GM19025 (cell line): ENCODE measurements at regions not wholly inside any gene's neighbourhood (a gene's known extent, or its start where the extent isn't known, plus 50 kb on each side); places are given as distances from the start of the nearest gene placed in this dataset.
"Not testable (repeated sequence)": the region's sequence is repeated elsewhere in the genome, so short reads cannot be mapped to it uniquely, and the experiment has no call there.

ENCODE experiments used
- ATAC-seq: cut with Tn5 transposase; IDR thresholded peaks from one replicate; pipeline ENCODE4 v1.9.1; 2021; ENCODE audit warnings: mild to moderate bottlenecking, low read depth, moderate library complexity; ENCODE audit not compliant: unreplicated experiment

DNA sequence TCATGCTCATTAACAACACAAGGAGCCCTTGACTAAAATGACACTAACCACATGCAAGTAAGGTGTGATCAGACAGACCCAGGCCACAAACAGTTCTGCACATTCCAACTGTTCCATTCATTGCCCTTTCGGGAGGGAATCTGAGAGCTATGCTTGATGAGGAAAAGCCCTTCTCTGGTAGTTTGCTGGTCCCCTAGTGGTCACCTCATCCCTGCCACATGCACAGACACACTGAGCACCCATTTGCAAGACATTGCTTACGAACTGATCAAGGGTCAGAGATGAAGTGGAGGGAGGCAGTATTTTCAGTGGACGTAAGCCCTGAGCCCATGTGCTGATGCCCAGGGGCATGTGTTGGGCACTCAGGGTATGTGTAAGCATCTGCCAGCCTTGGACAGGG is 220.9 kb downstream of the VAPA start:
- not testable (repeated sequence) for ATAC-seq

DNA sequence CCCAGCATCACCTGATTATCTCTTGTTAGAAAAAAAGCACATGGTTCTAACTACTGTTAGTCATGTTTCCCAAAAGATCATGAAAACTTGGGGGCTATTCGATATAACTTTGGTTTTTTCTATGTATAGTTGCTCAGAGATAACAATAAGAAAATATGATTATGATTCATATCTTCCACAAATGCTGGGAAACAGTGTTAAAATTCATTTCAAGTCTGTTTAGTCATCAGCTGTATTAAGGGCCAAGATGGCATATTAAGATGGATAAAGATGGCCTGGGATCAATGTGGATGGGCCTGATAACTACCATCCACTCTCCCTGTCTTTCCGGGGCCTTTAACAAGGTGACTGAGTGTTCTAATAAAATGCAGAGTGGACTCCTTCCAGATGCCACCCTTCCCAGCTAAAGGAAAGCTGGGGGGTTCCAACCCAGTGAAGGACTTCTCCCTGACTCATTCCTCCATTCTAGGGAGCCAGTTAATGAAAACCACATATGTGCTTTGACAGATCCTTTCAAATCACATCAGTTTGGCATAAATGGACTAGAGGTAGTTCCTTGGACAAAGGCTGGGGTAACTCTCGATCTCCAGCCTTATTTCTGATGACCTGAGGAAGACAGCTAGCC is 221.6 kb downstream of the VAPA start:
- no peak for ATAC-seq

DNA sequence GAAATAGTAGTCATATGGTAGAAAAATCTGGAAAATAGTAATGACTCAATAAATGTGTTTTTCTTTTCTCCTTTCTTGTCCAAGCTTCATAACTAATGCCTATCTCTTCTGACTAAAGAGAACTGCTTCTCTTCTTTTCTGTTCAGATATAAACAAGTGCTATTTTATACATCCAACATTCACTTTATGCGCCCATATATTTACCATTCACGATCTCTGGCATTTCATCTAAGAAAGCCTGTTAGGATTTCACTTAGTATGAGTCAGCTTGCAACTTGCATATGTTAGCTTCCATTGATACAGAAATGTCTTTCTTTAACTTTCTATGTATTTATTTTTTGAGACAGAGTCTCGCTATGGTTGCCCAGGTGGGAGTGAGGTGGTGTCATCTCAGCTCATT is 224.9 kb downstream of the VAPA start:
- ATAC-seq = no peak

DNA sequence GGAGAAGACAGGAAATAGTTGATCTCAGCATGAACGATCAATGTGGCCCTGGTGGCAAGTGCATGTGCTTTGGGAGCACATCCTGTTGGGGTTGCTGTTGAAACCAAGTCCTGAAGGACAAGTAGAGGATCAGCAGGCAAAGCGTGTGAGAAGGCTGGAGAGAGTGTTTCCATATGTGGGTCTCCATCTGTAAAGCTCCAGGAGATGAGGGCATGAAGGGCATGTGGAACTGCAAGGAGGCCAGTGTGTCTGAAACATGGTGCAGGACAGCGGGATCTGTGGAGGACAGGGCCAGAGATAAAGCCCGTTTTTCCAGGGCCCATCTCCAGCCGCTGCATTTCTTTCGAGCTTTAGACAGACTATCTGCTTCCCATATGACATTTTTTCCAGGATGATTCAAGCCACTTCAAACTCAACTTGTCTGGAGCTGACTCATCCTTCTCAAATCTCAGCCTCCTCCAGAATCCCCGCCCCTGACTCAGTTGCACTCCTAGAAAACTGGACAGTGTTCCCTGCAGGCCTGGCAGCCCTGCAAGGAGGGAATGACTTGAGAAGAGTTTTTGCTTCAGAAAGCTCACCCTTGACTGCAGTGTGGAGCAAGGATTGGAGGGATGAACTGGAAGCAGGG is 226.1 kb downstream of the VAPA start:
- no peak for ATAC-seq

DNA sequence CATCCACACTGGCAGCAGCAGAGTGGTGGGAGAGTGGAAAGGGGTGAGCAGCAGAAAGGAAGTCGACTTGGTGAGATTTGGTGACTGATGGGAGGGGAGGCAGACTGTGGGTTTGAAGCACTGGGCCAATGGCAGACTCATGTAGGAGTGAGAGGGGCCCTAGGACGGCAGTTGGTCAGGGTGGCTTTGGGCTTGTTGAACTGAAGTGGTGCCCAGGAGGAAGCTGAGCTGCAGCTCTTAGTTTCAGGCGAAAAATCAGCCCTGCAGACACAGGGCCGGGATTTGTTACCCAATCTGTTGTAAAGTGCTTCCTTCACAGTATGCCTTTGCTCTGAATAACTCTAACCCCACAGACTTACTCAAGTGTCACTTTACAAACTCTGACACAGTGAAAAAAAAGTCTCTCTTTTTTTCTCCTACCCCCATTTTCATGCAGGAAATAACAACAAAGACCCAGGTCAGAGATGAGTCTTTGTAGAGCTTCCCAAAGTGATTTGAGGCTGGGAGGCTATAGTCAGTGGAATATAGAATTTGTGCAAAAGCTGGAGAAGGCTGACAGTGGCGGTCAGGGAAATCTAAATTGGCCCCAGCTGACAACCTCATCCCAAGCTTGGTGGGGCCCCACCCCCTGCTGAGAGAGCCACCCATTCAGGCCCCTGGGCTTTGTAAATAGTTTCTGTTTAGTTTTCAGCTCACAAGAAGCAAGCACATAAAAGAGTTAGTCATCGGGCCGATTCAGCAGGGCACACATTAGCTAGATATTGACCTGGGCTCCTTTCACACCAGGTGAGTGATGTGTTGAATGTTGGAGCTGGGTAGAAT is 226.9 kb downstream of the VAPA start:
- no peak for ATAC-seq

DNA sequence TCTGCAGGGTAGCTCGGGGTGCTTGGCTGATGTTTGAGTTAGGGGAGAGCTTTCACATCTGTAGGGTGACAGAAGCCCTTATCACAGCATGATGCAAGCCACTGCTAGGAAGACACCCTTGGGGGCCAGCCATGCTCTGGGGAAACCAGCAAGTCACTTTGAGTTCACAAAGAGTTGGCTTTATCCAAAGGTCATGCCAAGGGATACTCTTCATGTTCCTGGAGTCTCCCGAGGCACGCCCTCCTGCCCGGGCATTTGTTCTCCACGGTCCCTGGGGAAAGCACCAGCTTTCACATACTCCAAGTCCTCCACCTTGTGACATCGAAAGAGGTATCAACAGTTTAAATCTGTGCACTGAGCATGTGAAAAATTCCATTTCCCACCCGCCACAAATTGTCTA is 227.7 kb downstream of the VAPA start:
- ATAC-seq = no peak

DNA sequence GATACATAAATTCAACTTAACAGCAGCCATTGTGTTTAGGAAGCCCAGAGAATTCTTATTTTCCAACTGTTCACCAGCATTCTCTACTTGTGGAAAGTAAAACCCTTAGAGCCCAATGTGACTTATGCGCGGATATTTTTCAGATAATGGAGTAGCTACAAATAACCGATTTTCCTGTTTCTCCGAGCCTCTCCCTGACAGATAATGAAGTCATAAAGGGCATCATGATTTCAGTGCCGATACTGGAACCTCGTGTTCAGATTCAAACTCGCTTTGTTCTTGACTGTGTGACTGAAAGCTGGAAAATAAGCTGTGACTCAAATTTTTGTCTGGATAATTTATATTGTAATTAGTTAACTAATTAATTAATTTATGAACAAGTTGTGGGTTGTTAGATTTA is 228.2 kb downstream of the VAPA start:
- ATAC-seq = no peak

DNA sequence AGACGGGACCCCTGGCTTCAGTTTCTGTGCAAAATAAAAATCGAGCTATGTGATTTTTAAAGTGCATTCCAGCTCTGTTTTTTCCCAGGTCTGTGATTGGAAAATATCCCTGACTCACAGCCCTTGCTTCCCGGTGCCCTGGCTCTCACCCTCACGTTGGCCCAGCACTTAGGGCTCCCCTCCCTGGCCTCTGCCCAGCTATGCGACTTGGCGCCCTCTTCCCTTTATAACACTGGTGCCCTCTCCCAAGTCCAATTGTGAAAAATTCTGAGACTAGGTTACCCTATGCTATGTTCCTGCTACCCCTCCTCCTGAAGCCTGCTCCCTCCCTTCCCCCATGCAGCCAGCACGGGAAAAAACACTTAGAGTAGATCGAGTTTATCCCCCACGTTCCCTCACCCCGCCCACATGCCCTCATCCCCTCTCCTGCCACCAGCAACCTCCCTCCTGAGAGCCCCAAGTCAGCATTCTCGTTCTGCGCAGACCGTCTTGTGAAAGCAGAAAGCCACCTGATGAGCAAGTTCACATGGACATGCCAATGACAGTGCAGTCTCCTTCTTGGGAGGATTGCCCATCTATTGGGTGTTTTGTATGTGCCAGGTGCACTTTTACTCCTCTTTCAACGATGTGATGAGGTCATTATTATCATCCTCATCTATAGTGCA is 228.8 kb downstream of the VAPA start:
- no peak for ATAC-seq

DNA sequence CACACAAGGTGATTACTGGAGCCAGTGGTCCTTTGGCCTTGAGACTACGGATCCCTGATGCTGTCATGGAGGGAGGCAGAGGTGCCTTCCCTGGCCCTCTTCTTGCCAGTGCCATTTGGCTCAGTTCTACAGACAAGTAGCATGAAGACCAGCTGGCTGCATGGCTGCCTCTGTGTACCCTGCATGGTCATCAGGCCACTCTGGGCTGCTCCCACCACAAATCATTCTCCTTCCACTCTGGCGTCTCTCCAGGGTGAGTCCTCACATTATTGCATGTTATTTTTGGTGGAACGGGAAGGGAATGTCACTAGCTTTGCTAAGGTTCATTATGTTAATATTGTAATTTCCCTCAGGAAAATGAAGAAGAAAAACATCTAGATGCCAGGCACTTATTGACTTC is 229.8 kb downstream of the VAPA start:
- no peak for ATAC-seq

DNA sequence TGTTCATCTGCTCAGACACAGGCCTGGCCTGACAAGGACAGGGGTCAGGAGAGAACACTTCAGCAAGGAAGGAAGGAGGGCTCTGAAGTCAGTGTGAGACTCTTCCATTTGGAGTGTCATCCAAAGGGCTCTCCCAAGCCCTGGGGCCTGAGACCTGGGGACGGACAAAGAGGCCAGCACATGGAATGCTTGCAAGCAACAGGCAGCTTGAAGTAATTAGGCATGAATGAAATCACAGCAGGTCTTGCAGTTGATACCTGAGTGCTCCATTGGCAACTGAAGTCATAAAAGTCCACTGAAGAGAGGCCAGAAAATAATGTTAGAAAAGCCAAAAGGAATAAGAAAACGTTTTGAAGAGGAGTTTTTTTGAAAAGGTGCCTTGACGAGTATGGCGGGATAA is 231.7 kb downstream of the VAPA start:
- no peak for ATAC-seq

DNA sequence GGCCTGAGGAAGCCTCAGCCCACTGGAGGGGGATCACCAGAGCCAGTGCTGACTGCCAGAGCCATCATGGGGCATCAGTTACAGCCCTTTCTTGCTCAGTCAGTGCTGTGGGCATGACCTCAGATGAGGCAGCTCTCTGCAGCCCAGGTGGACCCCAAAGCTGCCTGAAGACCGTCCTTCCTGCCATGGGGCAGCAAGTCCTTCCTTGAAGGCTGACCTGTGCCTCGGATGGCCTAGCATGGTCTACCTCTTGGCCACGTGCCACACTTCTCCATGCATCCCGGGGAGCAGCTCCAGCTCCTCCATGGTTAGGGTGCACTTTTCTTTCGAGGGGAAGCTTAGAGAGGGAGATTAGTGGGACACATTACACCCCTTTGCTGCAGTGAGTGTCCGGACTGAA is 233.4 kb downstream of the VAPA start:
- no peak for ATAC-seq

DNA sequence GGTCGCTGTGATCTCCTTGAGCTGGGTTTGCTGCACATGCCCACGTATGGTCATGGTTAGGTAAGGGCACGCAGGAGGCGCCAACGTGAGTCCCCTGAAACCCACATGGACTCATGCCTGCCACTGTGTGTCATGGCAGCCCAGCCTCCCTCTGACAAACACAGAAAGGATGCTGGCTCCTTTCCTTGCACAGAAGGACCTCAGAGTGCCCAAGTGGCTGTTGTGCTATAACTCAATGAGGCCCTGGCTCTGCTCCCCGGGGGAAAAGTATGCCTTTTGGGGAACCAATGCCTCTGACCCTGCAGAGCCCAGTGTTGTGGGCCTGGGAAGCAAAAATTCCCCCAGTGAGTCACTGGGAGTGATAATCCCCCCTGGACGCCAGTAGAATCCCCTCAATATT is 233.9 kb downstream of the VAPA start:
- no peak for ATAC-seq

DNA sequence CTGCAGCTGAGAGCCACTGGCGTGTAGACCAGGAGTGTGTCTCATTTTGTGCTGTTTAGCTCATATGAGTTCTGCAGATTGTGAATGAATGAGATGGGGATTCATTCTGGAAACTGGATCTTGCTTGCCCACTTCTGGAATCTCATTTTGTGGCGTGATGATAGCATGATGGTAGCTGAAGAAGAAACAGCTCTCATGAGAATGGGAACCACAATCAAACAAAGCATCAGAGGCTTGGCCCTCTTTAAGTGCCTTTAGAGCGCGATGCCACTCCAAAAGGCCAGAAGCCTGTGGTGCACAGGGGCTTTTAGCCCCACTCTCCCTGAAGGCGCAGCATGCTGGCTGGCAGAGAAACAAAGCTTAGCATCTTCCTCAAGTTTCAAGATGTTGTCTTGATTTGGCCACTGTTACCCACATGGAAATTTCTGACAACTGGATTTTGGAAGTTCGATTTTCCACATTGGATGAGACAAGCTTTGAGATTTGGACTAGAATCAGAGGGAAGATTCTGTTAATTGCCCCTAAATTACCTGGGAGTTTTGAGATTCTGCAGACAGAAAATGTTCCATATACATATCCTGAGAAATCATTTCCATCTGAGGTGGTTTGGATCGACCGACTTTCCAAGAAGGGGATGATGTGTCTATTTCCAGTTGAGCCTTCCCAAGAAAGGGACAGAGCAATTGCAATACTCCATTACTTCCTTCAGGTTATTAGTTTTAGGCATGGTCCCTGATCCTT is 234.5 kb downstream of the VAPA start:
- no peak for ATAC-seq

DNA sequence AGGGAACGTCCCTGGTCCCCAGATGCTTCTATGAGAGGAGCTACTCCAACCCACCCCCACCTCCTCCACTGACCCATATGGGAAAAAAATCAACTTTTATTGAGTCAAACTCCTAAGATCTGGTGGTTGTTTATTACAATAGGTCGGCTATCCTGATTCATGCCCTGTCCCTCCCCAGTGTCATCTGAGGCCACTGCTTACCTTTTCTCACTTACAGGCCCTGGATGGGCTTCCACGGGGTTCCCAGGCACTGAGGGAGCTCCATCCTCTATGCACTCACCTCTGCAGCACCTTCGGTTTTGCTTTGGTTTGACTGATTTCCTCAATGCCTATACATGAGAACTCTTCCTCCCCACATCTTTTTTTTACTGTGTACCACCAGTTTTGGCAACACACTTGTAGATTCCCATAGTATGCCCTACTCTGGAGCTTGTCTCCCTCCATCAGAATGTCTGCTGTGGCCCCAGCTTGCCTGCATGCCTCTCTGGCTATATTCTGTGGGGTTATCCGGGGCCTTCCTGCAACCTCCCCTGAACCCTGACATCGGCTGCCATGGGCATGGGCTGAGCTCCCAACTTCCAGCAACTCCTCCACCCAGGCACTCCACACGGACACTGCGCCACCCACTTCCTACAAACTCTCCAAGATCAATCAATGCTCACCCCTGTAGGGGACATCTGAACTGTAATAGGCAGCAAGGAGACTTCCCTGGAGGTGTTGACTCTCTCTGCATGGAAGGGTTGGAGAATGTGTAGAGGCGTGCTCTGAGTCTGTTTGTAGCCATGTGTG is 236.1 kb downstream of the VAPA start:
- ATAC-seq = no peak

DNA sequence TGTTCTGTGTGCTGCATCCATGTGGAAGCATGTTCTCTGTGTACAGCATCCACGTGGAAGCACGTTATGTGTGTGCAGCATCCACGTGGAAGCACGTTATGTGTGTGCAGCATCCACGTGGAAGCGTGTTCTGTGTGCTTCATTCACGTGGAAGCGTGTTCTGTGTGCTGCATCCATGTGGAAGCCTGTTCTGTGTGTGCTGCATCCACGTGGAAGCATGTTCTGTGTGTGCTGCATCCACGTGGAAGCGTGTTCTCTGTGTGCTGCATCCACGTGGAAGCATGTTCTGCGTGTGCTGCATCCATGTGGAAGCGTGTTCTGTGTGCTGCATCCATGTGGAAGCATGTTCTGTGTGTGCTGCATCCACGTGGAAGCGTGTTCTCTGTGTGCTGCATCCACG is 236.8 kb downstream of the VAPA start:
- not testable (repeated sequence) for ATAC-seq

DNA sequence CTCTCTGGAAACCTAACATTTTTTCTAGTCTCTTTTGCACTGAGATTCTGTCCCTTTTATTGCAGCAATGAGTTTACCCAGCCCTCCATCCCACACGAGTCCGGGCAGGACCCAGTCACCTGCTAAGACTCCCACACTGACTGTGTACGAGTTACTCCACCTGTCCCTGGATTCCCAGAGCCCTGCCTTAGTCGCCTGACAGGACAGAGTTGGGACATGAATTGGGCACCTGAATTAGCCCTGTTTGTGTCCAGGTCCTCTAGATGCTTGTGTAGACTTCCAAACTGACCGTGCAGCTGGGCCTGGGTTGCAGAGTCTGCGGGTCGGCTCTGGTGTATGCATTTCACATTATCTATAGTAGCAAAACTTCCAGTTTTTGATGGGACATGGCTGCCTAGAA is 238.7 kb downstream of the VAPA start:
- ATAC-seq = no peak

DNA sequence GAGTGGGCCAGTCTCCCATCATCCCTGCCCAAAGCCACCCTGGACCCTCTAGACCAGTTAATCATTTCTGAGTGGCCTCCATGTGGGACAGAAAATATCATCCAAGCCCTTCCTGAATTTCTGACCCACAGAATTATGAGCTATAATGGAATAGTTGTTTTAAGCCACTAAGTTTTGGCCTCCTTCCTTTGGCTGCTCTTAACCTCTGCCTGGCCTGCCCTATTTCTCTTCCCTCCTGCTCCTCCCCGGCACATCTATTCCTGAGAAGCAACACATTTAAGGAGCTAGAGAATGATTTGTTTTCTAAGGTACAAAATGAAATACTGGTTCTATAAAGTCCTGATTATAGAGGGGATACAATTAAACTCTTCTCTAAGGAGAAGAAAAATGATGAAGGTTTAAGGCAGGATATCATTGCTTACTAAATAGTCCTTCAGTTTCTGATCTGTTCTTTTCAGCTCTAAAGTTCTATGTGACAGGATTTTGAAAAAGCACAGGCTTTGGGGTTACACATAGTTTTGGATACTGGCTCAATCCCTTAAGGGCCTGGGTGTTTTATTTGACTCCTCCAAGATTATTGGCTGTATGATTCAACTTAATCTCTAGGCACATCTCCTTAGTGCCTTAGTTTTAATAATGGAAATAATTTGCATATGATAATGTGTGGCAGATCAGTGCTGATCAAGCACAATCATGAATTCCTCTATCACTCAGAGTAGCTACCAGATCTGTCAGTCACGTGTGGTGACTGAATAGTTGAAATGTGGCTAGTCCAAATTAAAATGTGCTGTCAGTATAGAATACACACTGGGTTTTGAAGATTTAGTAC is 240.3 kb downstream of the VAPA start:
- ATAC-seq = no peak

DNA sequence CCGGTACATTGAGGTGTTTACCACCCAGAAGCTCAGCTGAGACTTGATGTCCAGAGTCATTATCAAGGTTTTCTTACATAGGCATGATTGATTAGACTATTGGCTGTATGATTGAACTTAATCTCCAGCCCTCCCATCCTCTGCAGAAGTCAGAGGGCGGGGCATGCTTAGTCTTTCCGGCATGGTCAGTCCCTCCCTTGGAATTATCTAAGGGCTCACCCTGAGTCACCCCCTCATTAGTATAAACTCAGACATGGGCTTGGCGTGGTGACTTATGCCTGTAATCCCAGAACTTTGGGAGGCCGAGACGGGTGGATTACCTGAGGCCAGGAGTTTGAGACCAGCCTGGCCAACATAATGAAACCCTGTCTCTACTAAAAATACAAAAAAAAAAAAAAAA is 243.9 kb downstream of the VAPA start:
- ATAC-seq = no peak

DNA sequence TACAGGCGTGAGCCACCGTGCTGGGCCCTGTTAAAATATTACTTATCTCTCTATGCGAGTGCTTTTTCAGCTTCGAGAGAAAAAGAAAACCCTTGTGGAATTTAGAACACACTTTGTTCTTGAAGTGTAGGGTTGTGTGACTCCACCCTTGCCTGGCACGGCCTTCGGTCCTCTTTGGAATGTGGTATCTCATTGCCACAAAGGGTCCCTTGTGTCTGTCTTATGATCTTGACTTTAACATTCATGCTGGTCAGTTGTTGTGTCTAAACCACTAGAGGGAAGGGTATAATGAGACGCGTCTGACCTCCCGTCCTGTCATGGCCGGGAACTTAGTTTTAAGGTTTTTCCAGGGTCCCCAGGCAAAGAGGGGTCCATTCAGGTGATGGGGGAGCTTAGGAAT is 246.4 kb downstream of the VAPA start:
- no peak for ATAC-seq
